DOHH2 (cell line): ENCODE measurements at regions not wholly inside any gene's neighbourhood (a gene's known extent, or its start where the extent isn't known, plus 50 kb on each side); places are given as distances from the start of the nearest gene placed in this dataset.

Experiments
- H3F3A ChIP-seq: fragments of 200-600 bp; sonication (generic), shearing (Covaris generic); 2 replicates; pipeline ENCODE4 v1.6.0; 2016; ENCODE audit warnings: antibody characterized with exemption, mild to moderate bottlenecking; ENCODE audit not compliant: control insufficient read depth, insufficient read depth
- H3K27ac ChIP-seq: fragments of 200-600 bp; sonication (generic); 2 replicates; pipeline ENCODE4 v1.5.1; 2014; ENCODE audit warnings: low read depth, mild to moderate bottlenecking, low read length, moderate library complexity
- H3K27me3 ChIP-seq: fragments of 200-600 bp; sonication (generic); 2 replicates; pipeline ENCODE4 v1.6.1; 2014; ENCODE audit warnings: mild to moderate bottlenecking, low read length, mixed read lengths; ENCODE audit not compliant: control insufficient read depth
- H3K36me3 ChIP-seq: fragments of 200-600 bp; sonication (generic); 2 replicates; pipeline ENCODE4 v1.6.1; 2014; ENCODE audit warnings: mild to moderate bottlenecking, low read length, moderate library complexity, mixed read lengths; ENCODE audit not compliant: control insufficient read depth
- H3K4me1 ChIP-seq: fragments of 200-600 bp; sonication (generic); 2 replicates; pipeline ENCODE4 v1.6.1; 2014; ENCODE audit warnings: mild to moderate bottlenecking, low read length, mixed read lengths; ENCODE audit not compliant: control insufficient read depth
- H3K4me2 ChIP-seq: fragments of 200-600 bp; sonication (generic); 2 replicates; pipeline ENCODE4 v1.6.0; 2014; ENCODE audit warnings: mild to moderate bottlenecking, low read length, moderate library complexity
- H3K4me3 ChIP-seq: fragments of 200-600 bp; sonication (generic); 2 replicates; pipeline ENCODE4 v1.5.1; 2014; ENCODE audit warnings: mild to moderate bottlenecking, low read length, mixed read lengths
- H3K79me2 ChIP-seq: fragments of 200-600 bp; sonication (generic); 2 replicates; pipeline ENCODE4 v1.6.1; 2014; ENCODE audit warnings: mild to moderate bottlenecking, low read length, mixed read lengths; ENCODE audit not compliant: control insufficient read depth
- H3K9me2 ChIP-seq: fragments of 200-600 bp; sonication (generic); replicated peaks from 2 replicates; pipeline ENCODE4 v1.6.1; 2014; ENCODE audit warnings: mild to moderate bottlenecking, low read length, mixed read lengths; ENCODE audit not compliant: control insufficient read depth
- H3K9me3 ChIP-seq: fragments of 200-600 bp; sonication (generic); 2 replicates; pipeline ENCODE4 v1.6.1; 2014; ENCODE audit warnings: antibody characterized with exemption, low read length, mixed read lengths; ENCODE audit not compliant: control insufficient read depth, insufficient read depth
- H4K20me1 ChIP-seq: fragments of 200-600 bp; sonication (generic); 2 replicates; pipeline ENCODE4 v1.6.0; 2014; ENCODE audit warnings: low read depth, mild to moderate bottlenecking, antibody characterized with exemption, low read length, moderate library complexity; ENCODE audit not compliant: control insufficient read depth, insufficient read depth
- CTCF ChIP-seq: fragments of 200-600 bp; sonication (generic); IDR thresholded peaks from one replicate; pipeline ENCODE4 v1.5.1; 2014; ENCODE audit warnings: antibody characterized with exemption, mild to moderate bottlenecking, low read depth, low read length; ENCODE audit not compliant: poor library complexity, severe bottlenecking
- EZH2phosphoT487 ChIP-seq: fragments of 200-600 bp; sonication (generic); IDR thresholded peaks from 2 replicates; pipeline ENCODE4 v1.6.1; 2017; ENCODE audit warnings: borderline replicate concordance, mild to moderate bottlenecking, antibody characterized with exemption, low read length, moderate library complexity, mixed read lengths

- no peaks in the 10 kb centered on the region for H3F3A ChIP-seq
- H3K4me3 ChIP-seq, result no peak overlapping the region
- no peaks in the 10 kb centered on the region for H3K9me2 ChIP-seq
- H3K27me3 ChIP-seq, result no peaks in the 10 kb centered on the region
- no peaks in the 10 kb centered on the region for H4K20me1 ChIP-seq
- TF ChIP-seq EZH2phosphoT487 (no peak), CTCF (no peak)
- no peaks in the 10 kb centered on the region for H3K36me3 ChIP-seq
- H3K79me2 ChIP-seq, result no peaks in the 10 kb centered on the region
- H3K9me3 ChIP-seq, result no peaks in the 10 kb centered on the region
- H3K27ac ChIP-seq, result no peak overlapping the region
- no peaks in the 10 kb centered on the region for H3K4me1 ChIP-seq
- no peak overlapping the region for H3K4me2 ChIP-seq
These were observed 131.9 kb upstream of the ALKAL2 start for GRCh38 chr2:419687-420317.

GRCh38 chr2:417662-418061 is 129.8 kb upstream of the ALKAL2 start:
- Histone ChIP-seq H4K20me1 (no peaks in the 10 kb centered on the region), H3K36me3 (no peaks in the 10 kb centered on the region), H3K4me1 (no peaks in the 10 kb centered on the region), H3K79me2 (no peaks in the 10 kb centered on the region), H3K4me2 (no peak overlapping the region), H3K4me3 (no peak overlapping the region), H3K27ac (no peak overlapping the region), H3F3A (no peaks in the 10 kb centered on the region), H3K9me2 (no peaks in the 10 kb centered on the region), H3K27me3 (no peaks in the 10 kb centered on the region), H3K9me3 (no peaks in the 10 kb centered on the region)
- TF ChIP-seq CTCF, result no peak
- TF ChIP-seq EZH2phosphoT487, result no peak

GRCh38 chr2:417006-417405 is 129.1 kb upstream of the ALKAL2 start:
- Histone ChIP-seq H3K27me3 (no peaks in the 10 kb centered on the region), H3K4me1 (no peaks in the 10 kb centered on the region), H4K20me1 (no peaks in the 10 kb centered on the region), H3K9me2 (no peaks in the 10 kb centered on the region), H3F3A (no peaks in the 10 kb centered on the region), H3K4me2 (no peak overlapping the region), H3K27ac (no peak overlapping the region), H3K36me3 (no peaks in the 10 kb centered on the region), H3K9me3 (no peaks in the 10 kb centered on the region), H3K79me2 (no peaks in the 10 kb centered on the region), H3K4me3 (no peak overlapping the region)
- TF ChIP-seq CTCF, result no peak
- no peak for TF ChIP-seq EZH2phosphoT487
